Psoas muscle (tissue), 7 donors: ENCODE measurements at regions not wholly inside any gene's neighbourhood (a gene's known extent, or its start where the extent isn't known, plus 50 kb on each side); places are given as distances from the start of the nearest gene placed in this dataset.

ENCODE experiments used
- ATAC-seq, 4 donors: fragments of 200-7000 bp; cut with Tn5 transposase; one replicate each; pipeline ENCODE4 v1.9.1; 2020; ENCODE audit warnings: moderate library complexity in 3 of 4, mild to moderate bottlenecking in 2 of 4
- DNase-seq, 2 donors: peaks; one replicate each; pipeline ENCODE4 v3.0.0-alpha.2; 2020
- H3K27ac ChIP-seq: fragments of 200-600 bp; one replicate; pipeline ENCODE4 v1.8.0; 2022
- H3K27me3 ChIP-seq, 3 donors: fragments of 200-600 bp in 1 of 3; one replicate each; pipeline versions ENCODE4 v1.6.1 to v1.8.0; 2013 to 2022; ENCODE audit warnings: low read length in 2 of 3, mild to moderate bottlenecking in 2 of 3, moderate library complexity in 1 of 3; ENCODE audit not compliant: insufficient read depth in 3 of 3
- H3K36me3 ChIP-seq, 2 donors: fragments of 200-600 bp in 1 of 2; one replicate each; pipeline versions ENCODE4 v1.6.1 to v1.8.0; 2013 to 2022; ENCODE audit warnings: low read depth in 1 of 2, mild to moderate bottlenecking in 1 of 2, moderate library complexity in 1 of 2; ENCODE audit not compliant: insufficient read depth in 1 of 2
- H3K4me1 ChIP-seq: fragments of 200-600 bp; one replicate; pipeline ENCODE4 v1.8.0; 2022
- H3K4me3 ChIP-seq: fragments of 200-600 bp; one replicate; pipeline ENCODE4 v1.8.0; 2022; ENCODE audit warnings: mild to moderate bottlenecking
- H3K9me3 ChIP-seq: fragments of 200-600 bp; one replicate; pipeline ENCODE4 v1.8.0; 2022
- WGBS, 3 donors: extraction: QIAGEN DNeasy Blood & Tissue Kit; methylation state at CpG; one replicate each; pipeline versions ENCODE4 v1.1.6 to v1.1.7; 2013; 5-methylcytosine and 5-hydroxymethylcytosine counted together
- intact Hi-C, 2 donors: fragments of 100-400 bp; cut with DNase I; formaldehyde crosslinking; loops; one replicate each; pipeline versions ENCODE4 v1.11.0 to v1.14.2; 2022
- TF ChIP-seq, protein P1 (sequence below): fragments of 200-600 bp; IDR thresholded peaks from one replicate; pipeline ENCODE4 v1.8.0; 2022; ENCODE audit warnings: antibody characterized with exemption
- donor health status: healthy with polysubstance abuse.
- donor health status: DM: no; HTN: no; CAD: no; lungs with moderate emphysema.
- donor health status: Bipolar disorder and iron deficiency.
- donor health status: healthy.
- donor health status: DM: yes; HTN: yes; CAD: no.
- donor health status: DM: no; HTN: no; CAD: no.
- donor health status: DM: yes; HTN: yes; CAD: no.

DNA sequence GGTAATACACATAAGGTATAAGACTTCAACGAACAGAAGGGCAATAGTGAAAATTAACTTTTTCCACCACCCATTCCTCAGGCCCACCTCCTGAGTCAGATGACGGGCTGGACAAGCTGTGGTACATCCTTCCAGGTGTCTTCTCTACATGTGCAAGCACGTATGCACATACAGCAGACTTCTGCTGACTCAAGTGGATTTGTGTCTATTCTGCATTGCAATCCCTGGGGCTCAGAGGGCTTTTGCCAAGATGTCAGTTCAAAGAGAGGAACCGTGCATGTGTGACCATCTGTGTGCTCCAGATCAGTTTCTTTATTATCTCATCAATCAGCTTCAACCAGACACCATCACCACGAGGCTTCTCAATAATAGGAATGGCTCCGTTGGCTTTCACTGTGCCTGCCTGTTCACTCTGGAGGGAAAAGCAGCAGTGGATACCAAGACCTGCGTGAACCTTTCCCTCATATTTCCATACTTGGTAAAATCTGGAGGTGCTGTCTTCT, 288.4 kb downstream of the MTRR start:
- ATAC-seq (no peak), DNase-seq (no peak)
- intact Hi-C loops = no loop called here
- H3K27me3 ChIP-seq = no peaks in the 10 kb centered on the region
- no peak overlapping the region for H3K4me3 ChIP-seq
- H3K27ac ChIP-seq = no peak overlapping the region
- TF ChIP-seq, protein P1, sequence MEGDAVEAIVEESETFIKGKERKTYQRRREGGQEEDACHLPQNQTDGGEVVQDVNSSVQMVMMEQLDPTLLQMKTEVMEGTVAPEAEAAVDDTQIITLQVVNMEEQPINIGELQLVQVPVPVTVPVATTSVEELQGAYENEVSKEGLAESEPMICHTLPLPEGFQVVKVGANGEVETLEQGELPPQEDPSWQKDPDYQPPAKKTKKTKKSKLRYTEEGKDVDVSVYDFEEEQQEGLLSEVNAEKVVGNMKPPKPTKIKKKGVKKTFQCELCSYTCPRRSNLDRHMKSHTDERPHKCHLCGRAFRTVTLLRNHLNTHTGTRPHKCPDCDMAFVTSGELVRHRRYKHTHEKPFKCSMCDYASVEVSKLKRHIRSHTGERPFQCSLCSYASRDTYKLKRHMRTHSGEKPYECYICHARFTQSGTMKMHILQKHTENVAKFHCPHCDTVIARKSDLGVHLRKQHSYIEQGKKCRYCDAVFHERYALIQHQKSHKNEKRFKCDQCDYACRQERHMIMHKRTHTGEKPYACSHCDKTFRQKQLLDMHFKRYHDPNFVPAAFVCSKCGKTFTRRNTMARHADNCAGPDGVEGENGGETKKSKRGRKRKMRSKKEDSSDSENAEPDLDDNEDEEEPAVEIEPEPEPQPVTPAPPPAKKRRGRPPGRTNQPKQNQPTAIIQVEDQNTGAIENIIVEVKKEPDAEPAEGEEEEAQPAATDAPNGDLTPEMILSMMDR = no peak
- 54 to 63% (median 56%) methylated on average over 7 of the region's 7 CpGs for WGBS, 3 donors
- no peaks in the 10 kb centered on the region for H3K9me3 ChIP-seq
- H3K36me3 ChIP-seq = no peaks in the 10 kb centered on the region
- no peaks in the 10 kb centered on the region for H3K4me1 ChIP-seq

DNA sequence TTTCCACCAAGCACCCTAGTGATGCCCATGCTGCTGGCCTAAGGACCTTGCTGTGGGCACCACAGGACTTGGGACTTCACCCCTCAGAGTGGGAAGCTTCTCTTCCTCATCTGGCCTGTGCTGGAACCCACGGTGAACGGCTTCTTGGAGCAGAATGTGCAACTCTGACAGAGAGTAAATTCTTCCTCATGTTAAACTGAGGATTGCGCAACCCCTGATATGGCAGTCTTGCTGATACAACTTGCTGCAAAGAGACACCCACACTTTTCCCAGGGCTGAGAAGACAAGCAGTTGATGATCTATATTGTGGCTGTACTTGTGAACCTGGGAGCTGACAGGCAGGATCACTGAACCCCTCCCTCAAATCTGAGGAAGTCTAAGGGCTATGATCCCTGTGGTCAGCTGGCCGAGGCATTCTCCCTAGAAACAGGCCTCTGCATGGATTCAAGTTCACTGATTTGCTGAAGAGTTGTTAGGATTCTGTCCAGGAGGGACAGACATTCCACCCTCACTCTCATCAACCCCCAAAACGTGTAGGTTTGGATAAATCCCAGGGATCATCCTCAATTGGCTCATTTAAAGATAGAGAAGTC, 307.2 kb downstream of the MTRR start:
- 61 to 72% (median 67%) methylated on average over 5 of the region's 5 CpGs for WGBS, 3 donors
- H3K36me3 ChIP-seq = no peaks in the 10 kb centered on the region
- H3K4me1 ChIP-seq = no peaks in the 10 kb centered on the region
- H3K27ac ChIP-seq = no peak overlapping the region
- DNase-seq (no peak), ATAC-seq (no peak)
- no peak overlapping the region for H3K4me3 ChIP-seq
- TF ChIP-seq, protein P1 = no peak
- no peaks in the 10 kb centered on the region for H3K27me3 ChIP-seq
- intact Hi-C loops = no loop called here
- H3K9me3 ChIP-seq = no peaks in the 10 kb centered on the region

DNA sequence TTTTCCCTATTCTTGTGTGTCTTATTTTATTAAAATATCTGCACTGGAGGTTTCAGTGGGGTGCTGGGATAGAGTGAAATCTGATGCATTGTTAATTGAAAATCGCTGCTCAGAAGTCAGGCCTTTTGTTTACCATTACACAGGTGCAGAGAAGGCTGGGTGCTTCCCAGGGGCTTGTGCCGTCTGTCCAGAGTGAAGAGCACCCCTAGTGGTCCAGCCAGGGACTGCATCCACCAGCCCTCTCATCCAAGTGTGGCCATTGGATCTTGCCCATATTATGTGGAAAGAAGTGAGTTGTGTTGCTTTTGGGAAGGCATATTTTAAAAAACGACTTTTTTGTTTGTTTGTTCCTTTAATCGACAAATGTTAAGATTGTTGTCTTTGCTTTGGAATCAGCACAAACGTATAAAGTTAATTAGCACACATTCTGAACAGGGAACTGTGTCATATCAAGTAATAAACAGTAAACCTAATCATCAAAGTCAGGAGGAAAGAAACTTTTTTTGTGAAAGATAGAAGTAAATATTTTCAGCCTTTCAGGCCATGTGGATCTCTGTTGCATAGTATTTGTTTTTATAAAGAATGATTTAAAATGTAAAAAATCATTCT, 315.6 kb downstream of the MTRR start:
- TF ChIP-seq, protein P1 = peak; percentile 50
- Histone ChIP-seq H3K9me3 (no peaks in the 10 kb centered on the region), H3K4me3 (no peak overlapping the region), H3K27me3 (no peaks in the 10 kb centered on the region), H3K27ac (no peak overlapping the region), H3K4me1 (no peaks in the 10 kb centered on the region), H3K36me3 (no peaks in the 10 kb centered on the region)
- ATAC-seq = no peak
- WGBS, 3 donors = 34 to 41% (median 38%) methylated on average over 5 of the region's 5 CpGs
- intact Hi-C loops = no loop called here
- DNase-seq = no peak

DNA sequence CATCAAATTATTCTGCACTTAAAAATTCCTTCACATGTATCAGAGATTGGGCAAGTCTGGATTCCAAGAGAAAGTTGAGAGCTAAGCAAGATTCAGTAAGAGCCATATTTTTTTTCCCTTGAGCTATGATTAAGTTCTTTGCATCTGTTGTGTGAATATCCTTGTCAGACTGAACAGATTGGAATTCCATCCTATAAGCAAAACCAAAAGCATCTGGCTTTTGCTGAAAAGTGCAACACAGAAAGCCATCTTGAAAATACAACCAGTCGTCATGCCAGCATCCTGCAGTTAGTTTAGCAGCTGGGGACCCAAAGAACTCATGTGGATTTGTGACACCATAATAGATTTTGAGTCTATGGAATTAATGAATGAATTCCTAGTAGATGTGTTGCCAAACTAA, 316.9 kb downstream of the MTRR start:
- TF ChIP-seq, protein P1 = no peak
- H3K9me3 ChIP-seq = no peaks in the 10 kb centered on the region
- H3K27ac ChIP-seq = no peak overlapping the region
- H3K36me3 ChIP-seq = no peaks in the 10 kb centered on the region
- WGBS, 3 donors = 37 to 48% (median 43%) methylated on average over 1 of the region's 1 CpG
- DNase-seq (no peak), ATAC-seq (no peak)
- no peaks in the 10 kb centered on the region for H3K27me3 ChIP-seq
- intact Hi-C loops = no loop called here
- H3K4me3 ChIP-seq = no peak overlapping the region
- no peaks in the 10 kb centered on the region for H3K4me1 ChIP-seq
